Ecto neural progenitor cell (in vitro differentiated cells): ENCODE measurements at regions not wholly inside any gene's neighbourhood (a gene's known extent, or its start where the extent isn't known, plus 50 kb on each side); places are given as distances from the start of the nearest gene placed in this dataset.

Source experiments
- DNase-seq: peaks from one replicate; pipeline ENCODE4 v3.0.0-alpha.2; 2018; ENCODE audit warnings: low spot score

DNA sequence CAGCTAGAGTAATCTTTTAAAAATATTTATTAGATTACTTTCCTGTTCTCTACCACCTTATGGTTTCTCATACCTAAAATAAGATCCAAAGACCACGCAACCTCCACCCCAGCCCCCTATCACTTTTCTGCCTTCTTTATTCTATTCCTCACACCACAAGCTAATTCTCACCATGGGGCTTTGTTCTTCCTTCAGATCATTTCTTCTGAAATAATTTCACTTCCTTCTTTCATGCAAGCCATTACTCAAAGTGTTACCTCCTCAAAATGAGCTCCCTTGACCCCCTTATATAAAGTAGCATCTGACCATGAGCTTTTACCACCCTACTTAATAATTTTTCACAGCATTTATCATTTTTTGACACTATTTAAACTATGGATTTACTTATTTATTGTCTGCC lies 233.2 kb upstream of the TMCO5A start:
- DNase-seq: no peak

DNA sequence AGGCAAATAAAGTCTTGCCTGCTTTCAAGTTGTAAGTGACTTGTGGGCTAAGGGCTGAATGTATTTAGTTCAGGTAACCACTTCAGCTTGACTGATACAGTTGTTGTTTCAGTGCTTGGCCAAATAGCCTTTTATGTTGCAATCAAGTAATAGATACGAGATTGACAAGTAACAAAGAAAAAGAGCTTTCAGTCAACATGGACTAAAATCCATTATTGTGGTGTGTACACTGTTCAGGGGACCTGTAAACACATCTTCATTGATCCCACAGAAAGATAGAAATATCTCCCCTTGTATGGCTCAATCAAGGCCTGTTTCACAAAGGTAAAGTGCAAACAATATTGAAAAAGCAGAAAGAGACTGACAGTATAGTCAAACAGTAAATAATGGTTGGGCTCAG lies 224.8 kb upstream of the TMCO5A start:
- DNase-seq: no peak

DNA sequence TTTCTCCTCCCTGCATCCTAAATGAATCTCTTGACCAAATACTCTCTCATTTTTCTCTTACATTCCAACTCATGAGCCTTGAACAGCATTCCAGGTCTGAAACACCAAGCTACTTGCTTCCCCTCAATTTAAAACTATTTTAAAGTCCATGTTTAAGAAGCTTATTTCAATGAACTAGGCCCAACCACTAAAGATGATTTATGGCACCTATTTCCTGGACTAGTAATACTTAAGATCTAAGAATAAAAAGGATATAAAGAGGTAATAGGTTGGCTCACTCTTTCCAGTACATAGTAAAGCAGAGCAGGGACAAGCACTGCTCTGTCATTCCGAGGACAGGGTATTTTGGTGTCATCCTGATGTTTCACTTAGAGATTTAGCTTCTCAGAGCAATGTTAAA lies 219.3 kb upstream of the TMCO5A start:
- DNase-seq: no peak

DNA sequence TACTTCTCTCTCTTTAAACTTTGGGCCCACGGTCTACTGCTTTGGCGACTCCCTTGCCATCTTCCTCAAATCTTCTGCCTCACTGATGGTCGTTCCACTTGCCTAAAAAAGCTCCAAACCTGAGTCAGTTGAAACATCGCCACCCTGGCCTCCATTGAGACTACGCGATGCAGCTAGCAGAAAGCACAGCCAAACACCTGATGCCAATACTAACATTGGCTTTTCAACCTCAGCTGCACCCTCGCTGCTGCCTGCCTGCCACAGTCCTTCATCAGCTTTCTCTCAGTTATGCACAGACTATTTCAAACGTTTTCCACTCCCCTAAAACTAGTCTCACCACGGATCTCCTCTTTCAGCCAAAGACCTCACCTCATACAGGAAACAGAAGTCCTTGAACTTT lies 214.2 kb upstream of the TMCO5A start:
- no peak for DNase-seq

DNA sequence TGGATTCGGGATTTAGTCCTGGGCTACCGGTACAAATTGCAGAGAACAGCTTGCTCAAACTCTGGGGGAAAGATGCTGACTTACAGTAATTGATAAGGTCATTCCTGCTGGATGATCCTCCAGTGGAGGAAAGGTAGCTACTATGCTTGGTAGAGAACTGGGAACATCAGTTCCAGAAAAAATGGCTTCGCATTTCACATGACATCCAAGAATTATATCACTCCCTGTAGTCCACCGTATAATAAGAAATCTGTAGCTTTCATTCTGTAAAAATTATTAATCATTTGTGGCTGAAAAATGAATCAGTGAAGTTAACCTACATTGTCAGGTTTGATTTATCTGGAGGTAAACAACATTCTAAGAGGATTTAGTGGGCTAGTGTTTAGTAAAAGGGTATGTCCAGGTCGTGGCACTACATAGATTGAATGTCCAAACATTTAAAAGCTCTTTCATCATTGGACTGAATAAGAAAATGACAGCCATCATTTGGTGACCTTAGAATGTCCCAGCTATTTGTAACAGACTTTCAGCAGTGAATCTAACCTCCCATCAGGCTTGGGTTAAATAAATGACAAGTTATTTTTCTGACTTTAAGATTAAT lies 203.2 kb upstream of the TMCO5A start:
- no peak for DNase-seq

DNA sequence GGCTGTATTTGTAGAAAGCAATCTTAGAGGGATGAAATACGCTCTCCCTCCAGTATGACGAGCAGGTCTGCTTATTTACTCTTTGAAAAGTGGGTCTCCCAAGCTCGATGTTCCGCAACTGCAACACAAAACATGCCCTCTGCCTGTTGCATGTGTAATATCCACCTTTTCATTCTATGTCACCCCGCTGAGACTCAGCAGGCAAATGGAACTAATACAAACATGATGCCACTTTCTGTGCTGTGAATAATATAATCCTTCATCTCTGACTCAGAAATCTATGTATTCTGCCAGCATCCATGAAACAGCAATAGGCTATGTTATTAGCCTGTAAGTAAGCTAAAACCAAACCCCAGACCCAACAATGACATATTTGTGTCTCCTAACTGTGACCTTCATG lies 200.8 kb upstream of the TMCO5A start:
- no peak for DNase-seq

DNA sequence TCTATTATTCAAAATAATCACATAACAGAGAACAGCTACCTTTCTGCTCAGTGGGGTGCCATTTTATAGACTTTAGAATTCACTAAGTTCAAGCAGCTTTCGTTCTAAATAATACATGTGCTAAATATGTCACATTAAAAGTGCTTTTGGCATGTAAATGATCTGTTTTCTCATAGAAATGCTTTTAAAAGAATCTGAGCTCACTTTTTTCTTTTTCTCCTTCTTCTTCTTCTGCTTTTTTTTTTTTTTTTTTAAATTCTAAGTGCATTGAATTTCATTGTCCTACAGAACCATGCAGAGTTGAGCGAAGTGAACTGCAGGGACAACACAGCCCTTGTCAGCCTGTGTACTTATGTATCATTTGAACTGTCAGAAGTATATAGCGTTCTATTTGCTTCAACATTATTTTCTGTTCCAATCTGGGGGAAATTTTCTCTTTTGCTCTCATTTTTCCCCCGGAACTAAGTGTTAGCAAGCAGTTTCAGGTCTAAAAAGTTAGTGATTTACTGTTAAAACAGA lies 193.8 kb upstream of the TMCO5A start:
- no peak for DNase-seq

DNA sequence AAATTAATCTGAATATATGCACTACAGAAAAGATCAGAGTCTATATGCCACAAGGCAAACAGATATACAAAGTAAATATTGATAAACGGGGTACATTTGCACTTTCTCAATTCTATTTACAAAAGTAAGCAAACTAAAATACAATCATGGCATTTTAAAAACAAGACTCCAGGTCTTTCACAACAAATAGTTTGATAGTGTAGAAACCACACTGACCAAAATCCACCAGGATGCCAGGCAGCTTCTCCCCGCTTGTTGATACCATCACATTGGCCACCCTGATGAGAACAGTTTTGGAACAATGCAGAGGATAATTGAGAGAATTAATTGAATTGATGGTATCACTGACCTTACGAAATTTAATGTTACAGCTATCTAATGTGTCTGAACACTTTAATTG lies 190.6 kb upstream of the TMCO5A start:
- DNase-seq: no peak

DNA sequence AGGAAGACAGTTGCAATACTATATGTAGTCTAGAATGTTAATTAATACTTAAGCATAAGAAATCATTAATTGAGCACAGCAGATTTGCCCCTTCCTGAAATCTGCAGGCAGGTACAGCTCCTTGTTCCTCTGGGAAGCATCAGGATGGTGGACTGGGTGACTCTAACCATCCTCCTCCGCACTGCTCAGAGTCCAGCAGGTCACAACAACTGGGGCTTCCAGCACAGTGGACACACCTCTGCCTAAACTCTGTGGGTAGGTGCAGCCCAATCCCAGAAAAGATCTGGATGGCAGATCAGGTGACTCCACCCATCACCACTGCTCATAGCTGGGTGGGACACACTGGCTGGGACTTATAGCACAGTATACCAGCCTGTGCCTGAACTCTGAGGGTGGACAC lies 189.9 kb upstream of the TMCO5A start:
- no peak for DNase-seq

DNA sequence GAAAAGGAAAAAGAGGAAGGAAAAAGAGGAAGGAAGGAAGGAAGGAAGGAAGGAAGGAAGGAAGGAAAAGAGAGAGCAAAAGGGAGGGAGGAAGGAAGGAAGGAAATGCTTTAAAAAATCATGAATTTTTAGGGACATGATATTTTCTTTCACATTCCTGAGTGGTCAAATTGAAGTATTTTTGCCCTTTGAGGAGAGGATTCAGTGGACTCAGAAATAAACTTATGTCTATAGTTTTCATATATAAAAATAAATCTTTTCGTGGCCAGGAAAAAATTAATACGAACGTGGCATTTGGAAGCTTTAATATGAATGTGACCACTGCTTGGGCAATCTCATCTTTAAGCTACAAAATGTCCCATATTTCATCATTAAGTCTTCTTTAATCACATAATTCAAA lies 183.0 kb upstream of the TMCO5A start:
- no peak for DNase-seq

DNA sequence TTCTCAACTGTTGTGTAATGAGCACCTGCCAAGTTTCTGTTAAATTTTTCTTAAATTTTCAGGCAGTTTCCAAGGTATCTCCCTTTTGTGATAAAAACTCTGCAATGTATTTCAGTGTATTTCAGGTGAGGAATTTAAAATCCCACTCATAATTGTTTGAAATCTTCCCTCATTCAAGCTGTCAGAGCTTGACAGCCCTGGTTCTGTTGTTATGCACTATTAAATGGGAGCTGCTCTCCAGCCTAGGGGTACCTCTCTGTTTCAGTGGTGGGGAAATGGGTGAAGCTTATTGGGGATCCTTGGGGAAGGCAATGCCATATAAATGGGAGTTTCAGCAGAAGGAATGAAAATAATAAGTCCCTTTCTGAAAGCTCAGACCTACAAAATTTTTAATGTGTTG lies 178.0 kb upstream of the TMCO5A start:
- no peak for DNase-seq

DNA sequence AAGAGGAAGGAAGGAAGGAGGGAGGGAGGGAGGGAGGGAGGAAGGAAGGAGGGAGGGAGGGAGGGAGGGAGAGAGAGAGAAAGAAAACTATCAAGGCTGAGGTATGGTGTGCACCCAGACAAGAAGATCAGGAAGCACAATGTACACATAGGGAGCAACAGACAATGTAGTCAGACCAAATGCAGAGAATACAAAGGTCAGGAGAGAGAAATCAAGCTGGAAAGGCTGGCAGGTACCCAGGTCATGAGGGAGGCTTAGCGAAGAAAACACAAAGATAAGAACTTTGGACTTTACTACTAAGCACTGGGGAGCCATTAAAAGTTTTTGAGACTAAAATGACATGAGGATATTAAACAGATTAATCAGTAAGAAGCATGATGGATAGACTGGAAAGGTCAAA lies 176.0 kb upstream of the TMCO5A start:
- DNase-seq: no peak

DNA sequence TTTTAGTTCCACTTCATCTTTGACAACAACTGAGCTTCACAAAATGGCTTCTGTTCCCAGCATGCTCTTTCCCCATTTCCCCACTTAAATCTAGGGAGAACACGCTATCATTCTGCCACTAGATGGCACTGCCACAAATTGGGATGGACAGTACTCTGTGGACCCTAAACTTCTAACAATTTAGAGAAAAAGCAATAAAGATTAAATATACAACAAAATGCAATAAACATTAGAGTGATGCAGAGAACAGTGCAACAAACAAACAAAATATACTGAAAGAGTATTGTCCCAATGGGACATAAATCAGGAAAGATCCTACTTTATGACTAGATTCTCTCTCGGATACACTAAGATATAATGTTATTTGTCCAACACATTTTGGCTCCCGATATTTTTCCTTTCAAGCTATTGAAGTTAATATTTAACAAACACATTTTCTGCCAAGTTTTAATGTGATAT lies 169.7 kb upstream of the TMCO5A start:
- DNase-seq: no peak

DNA sequence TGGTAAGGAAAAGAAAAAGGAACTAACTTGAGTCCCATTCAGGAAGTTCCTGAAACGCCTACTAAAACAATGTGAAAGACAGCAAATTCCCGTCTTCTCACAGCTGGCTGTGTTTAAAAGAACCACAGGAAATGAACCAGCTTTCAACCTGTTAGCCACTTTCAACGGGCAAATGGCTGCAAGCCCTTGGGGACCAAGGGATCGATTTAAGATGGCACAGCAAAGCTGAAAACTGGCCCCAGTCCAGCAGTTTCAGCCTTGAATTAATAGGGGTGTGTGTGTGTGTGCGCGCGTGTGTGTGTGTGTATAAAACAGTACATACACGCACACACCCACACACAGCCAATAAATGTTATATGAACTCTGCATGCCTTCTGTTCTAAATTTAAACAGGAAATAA lies 168.7 kb upstream of the TMCO5A start:
- no peak for DNase-seq

DNA sequence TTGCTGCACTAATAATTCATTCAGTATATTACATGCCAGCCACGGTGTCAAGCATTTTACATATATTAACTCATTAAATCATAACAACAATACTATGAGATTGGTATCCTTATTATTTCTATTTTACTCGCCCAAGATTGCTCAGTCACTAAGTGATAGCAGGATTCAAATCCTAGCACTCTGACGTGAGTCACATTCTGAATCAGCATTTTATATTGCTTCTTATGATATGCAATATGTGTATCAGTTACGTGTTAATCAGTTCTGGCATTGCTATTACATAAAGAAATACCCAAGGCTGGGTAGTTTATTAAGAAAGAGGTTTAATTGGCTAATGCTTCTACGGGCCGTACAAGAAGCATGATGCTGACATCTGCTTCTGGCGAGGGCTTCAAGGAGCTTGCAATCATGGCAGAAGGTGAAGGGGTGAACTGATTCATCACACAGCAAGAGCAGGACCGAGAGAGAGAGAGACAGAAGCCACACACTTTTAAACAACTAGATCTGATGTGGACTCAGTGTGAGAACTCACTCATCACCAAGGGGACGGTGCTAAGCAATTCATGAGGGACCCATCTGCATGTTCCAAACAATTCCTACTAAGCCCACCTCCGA lies 166.5 kb upstream of the TMCO5A start:
- DNase-seq: no peak

DNA sequence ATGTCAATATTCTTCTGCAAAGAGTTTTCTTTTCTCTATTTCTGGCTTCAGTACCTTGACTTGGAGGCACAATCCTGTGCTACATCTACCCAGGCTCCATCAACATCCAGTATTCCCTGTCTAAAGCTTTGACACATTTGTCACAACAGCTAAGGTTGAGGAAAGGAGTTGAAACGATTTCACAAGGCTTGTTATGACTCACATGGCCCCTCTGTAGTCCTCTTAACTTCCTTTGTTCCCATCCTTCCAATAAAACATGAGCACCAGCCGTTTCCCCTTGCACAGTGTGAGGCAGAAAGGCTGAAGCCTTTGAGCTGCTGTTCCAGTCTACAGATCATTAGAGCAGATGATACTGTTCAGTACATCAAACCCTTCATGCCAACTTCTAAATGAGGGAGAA lies 163.0 kb upstream of the TMCO5A start:
- DNase-seq: no peak

DNA sequence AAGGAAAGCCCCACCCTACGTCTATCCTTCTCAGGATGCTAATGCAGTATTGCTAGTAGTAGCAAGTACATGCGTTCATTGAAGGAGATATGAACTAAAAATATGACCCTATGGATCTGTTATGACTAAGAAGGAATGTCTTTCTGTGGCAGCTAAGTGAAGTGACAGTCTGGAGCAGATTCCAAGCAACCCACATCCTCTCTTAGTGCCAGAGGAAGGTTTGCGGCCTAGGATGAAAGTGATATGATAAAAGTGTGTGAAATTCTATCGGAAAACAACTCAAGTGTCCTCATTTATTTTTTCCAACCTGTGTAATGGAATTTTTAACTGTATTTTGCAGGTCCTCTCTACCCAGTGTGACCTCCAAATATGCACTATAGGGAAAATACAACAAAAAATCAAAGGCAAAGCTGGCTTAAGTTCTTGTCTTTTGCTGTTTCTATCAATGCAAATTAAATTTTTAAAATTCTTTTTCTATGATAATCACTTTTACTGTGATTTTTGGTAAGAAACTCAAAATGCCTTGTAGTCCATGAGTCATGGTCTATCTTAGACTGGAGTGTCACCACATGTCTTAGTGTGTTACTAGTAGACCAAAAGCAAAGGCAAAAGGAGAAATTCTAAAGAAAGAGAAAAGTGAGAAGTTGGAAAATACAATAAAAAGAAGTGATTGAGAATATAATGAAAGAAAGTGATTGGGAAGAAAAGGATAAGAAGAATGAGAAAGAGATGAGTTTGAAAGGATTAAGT lies 161.2 kb upstream of the TMCO5A start:
- no peak for DNase-seq

DNA sequence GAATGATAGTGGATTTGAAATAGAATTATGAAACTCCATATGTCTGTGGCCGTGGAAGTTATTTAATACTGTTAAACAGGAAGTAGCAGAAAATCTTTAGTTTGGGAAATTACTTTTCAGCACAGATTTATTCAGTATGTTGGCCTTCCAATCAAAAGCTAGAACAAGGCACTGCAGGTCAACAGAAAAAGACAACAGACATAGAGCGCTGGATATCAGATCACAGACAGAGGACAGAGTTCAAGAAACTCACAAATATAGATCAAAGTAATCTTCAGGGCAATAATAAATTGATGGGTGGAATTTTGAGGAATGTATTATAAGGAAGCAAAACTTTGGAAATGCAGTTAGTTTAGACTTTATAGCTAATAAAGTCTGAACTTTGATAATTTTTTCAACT lies 159.5 kb upstream of the TMCO5A start:
- no peak for DNase-seq

DNA sequence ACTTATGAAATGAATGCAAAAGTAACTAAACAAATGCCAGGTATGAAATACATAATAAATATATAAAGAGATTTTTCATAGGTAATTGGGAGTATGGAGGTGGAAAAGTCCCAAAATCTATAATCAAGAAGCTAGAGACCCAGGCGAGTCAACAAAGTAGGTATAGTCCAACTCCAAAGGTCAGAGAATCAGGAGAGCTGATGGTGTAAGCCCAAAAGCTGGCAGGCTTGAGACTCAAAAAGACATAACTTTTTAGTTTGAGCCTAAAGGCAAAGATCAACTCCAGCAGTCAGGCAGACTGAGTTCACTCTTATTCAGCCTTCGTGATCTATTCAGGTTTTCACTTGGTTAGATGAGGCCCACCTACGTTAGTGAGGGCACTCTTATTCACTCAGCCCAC lies 157.4 kb upstream of the TMCO5A start:
- no peak for DNase-seq

DNA sequence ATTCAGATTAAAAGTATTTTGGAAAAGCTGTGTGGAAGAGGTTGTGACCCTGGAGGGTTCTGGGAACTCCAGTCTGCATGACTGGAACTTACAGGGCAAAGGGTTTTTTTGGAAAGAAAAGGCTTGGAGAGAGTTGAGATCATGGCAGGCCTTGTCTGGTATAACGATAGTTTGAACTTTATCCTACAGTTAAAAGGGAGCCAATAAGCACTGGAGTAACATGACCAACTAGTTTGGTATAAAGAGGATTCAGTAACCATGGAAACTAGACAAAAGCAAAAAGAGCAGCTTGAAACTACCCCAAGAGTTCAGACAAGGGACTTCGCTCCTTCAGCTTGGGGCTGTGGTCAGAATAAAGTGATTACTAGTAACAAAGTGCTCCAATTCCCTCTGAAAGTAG lies 151.2 kb upstream of the TMCO5A start:
- DNase-seq: no peak

DNA sequence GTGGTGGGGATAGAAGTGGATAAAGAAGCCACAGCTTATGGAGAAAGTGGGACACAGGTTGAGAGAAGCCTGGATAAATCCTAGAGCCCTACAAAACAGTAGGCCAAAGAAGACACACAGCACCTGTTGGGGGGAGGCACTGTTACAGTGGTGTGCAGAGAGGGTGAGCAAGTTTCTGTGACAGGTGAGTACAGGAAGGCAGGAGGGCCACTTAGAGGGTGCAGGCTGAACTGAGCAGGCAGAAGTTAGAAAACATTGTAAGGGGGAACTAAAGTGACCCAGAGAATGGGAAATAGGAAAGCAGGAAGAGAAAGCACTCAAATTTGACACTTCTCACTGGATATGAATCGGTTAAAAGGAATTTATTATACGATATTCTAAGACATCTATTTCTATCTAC lies 146.1 kb upstream of the TMCO5A start:
- DNase-seq: no peak

DNA sequence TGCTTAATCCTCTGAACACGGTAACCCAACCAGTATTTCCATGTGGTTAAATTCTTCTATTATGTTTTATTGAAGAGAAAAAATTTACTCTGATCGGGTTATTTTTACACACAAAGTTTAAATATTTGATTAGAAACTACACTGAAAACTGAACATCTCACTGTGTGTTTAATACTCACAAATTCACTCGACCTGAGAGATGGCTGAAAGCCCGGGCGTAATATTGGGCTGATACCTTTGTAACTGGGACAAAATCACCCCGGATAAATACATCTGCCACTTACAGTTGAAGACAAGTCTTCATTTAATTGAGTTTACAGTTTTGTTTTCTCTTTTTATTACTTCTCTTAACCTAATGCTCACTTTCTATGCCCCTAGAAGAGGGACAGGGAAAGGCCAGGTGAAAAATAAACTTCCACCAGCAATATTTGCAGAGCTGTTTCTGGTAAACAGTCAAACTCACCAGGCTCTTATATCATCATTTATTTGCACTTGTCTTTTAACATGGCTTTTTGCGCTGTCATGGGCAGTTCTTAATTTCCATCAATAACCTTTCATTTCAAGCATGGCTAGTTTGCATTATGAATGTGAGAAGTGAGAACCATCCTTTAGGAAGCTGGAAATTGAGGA lies 145.6 kb upstream of the TMCO5A start:
- DNase-seq: no peak

DNA sequence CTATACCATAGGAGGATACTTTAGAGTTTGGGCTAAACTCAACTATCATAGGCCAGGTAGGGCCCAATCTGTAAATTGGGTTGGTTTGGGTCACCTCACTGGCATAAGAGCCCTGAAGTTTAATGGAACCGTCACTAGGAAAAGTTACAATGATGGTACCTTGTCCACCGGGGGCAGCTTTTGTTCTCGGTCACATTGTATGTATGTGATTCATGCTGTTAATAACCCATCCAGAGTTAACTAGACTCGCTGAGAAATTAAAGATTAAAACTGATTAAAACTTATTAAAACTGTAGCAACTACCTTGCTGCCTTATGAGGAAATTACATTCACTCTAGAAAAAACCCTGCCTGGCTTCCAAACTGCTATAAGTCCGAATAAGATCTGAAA lies 145.0 kb upstream of the TMCO5A start:
- no peak for DNase-seq
